PFSK-1 (cell line): ENCODE measurements at regions not wholly inside any gene's neighbourhood (a gene's known extent, or its start where the extent isn't known, plus 50 kb on each side); places are given as distances from the start of the nearest gene placed in this dataset.

Experiments used
- FOXP2 ChIP-seq: optimal IDR thresholded peaks from 2 replicates; pipeline ENCODE3; 2011; ENCODE audit warnings: borderline replicate concordance, control low read depth, inconsistent platforms; ENCODE audit not compliant: insufficient read depth; ENCODE audit errors: extremely low read length, extremely low read depth
- TAF1 ChIP-seq: IDR thresholded peaks from 2 replicates; pipeline ENCODE4 v1.6.1; 2012; ENCODE audit warnings: low read length, control low read depth, borderline replicate concordance; ENCODE audit not compliant: insufficient read depth

- TF ChIP-seq TAF1 = no peak
- TF ChIP-seq FOXP2 = no peak
These were observed 345.7 kb downstream of the GLRX3 start for GRCh38 chr10:130481936-130482335.
